Germinal center (tissue), 1 donor: ENCODE measurements at regions not wholly inside any gene's neighbourhood (a gene's known extent, or its start where the extent isn't known, plus 50 kb on each side); places are given as distances from the start of the nearest gene placed in this dataset.

Experiments
- DNase-seq: peaks from one replicate; pipeline ENCODE4 v3.0.0; 2012; ENCODE audit warnings: mixed read lengths, low spot score

DNA sequence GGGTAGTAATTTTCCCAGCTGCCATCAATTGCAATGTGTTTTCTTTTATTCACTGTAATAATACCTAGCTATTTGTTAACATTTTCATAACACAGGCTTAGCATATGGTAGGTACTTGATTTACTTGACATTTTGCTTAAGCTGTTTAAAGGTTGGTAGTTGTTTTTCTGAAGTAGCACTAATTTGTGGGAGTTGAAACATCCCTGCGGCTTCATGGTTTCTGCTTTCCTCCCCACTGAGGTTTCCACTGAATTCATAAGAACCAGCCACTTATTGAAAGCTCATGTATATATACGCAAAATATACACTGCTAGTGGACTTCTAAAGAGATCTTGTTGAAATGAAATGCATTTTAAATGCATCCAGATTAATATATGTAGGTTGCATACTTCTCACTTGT is 559.9 kb downstream of the TLE4 start:
- no peak for DNase-seq

GRCh38 chr9:80127920-80128319 is 556.2 kb downstream of the TLE4 start:
- no peak for DNase-seq

DNA sequence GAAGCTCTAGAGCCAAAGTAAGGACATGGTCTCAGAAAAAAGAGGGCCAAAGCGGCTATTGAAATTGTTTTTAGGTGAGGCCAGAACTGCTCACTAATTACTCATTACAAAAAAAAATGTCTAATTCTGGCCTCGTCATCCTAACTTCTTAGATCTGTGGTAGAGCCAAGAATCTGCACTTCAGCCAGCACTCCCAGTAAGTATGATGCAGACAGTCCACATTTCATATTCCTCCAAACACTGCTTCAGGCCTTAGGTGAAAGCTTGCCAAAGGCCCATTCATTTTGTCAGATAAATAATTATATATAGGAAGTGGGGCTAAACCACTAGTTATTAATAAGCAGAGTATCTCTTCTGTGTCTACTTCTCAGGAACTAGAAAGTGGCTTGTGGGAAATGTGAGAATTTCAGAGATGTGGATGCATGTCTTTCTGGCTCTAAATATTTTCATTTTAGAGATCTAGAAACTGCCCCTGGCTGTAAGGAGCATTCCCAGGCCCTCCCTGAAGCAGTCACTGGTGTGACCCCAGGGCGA is 554.0 kb downstream of the TLE4 start:
- no peak for DNase-seq

DNA sequence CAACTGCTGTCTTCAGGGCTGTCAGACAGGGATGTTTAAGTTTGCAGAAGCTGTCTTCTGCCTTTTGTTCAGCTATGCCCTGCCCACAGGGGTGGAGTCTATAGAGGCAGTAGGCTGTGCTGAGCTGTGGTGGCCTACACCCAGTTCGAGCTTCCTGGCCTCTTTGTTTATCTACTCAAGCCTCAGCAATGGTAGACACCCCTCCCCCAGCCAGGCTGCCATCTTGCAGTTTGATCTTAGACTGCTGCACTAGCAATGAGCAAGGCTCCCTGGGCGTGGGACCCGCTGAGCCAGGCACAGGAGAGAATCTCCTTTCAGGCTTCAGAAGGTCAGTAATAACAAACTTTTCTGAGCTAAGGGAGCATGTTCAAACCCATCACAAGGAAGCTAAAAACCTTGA is 545.3 kb downstream of the TLE4 start:
- DNase-seq = no peak

- no peak for DNase-seq
These were observed 542.5 kb downstream of the TLE4 start for GRCh38 chr9:80114241-80114640.

DNA sequence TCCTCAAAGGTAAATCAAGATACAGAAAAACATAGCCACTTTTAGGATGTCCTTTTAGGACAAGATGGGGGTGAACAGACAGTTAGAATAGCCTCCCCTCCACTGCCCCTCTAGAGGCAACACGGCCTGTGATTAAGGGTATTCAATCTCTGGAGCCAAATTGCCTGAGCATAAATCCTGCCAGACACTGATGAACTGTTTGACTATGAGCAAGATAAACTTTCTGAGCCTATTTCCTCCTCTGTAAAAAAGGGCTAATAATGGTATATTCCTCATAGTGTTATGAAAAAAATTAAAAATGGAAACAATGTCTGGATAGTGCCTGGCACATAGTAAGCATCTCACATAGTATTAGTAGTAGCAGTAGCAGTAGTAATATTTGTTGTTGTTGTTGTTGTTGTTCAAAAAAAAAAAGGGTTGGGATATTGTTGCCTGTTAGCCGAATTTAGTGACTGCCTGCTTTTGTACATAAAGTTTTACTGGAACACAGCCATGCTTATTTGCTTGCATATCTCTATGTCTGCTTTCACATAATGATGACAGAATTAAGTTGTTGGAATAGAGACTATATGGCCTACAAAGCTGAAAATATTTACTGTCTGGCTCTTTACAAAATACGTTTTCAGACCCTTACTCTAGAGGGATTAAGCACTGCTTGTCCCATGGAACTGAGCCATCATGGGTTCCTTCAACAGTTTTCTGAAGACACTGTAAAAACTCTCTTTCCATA is 536.3 kb downstream of the TLE4 start:
- no peak for DNase-seq

GRCh38 chr9:80097476-80097875 is 525.7 kb downstream of the TLE4 start:
- DNase-seq = no peak

- DNase-seq = no peak
These were observed 522.5 kb downstream of the TLE4 start for GRCh38 chr9:80094176-80094771.

- no peak for DNase-seq
These were observed 521.9 kb downstream of the TLE4 start for GRCh38 chr9:80093695-80094094.

DNA sequence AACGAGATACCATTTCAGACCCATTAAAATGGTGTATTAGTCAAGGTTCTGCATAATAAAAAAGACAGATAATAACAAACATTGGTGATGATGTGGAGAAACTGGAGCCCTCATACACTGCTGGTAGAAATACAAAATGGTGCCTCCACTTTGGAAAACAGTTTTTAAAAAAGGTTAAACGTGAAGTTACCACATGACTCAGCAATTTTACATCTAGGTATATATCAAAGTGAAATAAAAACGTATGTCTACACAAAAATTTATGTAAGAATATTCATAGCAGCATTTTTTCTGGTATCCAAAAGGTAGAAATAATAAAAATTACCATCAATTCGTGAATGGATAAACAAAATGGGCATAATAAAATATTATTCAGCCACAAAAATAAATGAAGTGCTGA is 519.8 kb downstream of the TLE4 start:
- no peak for DNase-seq

DNA sequence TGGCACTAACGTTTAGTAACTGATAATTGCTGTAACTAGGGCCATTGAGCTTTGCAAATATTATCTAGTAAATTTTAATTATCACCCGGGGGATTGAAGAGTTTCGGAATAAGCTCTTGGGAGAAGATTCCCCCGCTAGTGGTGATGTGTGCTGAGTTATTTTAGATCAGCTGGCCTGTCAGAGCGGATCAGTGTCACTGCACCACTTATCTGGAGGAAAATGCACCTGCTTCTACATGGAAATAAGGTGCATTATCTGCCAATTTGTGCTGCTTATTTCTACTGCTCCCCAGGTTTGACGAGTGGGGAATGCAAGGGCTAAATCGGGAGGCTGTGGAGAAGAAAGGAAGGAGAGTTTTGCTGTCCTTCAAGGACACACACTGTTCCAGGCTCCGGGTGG is 518.6 kb downstream of the TLE4 start:
- no peak for DNase-seq

DNA sequence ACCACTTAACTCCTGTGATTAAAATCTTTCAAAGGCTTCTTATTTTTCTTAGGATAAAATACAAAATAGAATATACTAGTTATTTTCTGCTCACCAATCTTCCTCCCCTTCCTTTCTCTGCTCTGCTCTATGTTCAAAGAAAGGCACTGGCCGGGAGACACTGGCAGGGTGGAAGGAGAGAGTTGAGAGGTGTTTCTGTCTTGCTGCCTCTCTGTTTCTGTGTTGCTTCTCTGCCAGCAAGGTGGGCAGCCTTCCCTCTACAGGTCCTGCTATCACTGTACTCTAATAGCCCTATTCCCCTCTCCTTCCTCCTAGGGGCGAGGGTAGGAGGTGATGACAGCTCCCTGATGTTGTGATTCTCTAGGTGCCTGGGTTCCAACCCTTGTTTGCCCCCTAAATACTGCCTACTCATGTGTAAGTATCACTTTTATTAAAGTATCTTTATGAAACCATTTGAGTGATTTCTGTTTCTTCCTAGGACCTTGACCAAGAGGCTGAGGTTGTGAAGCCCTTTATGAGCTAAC is 515.1 kb downstream of the TLE4 start:
- no peak for DNase-seq

DNA sequence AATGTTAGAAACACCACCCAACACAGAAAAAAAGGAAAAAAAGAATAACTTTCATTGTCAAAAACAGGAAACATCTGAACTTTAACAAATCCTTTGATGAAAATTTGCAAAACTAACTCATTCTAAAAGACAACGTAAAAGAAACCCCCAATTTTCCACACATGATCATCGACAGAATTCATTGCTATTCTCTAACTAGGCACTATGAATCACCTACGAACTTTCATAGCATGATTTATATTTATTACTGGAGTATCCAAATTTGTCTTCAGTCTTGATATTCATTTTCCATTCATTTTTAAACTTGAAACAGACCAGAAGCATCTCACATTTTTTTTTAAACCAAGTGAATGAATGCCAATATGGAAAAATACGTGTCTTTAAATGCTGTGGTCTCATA is 514.6 kb downstream of the TLE4 start:
- DNase-seq = no peak

- no peak for DNase-seq
These were observed 513.9 kb downstream of the TLE4 start for GRCh38 chr9:80085668-80086067.

DNA sequence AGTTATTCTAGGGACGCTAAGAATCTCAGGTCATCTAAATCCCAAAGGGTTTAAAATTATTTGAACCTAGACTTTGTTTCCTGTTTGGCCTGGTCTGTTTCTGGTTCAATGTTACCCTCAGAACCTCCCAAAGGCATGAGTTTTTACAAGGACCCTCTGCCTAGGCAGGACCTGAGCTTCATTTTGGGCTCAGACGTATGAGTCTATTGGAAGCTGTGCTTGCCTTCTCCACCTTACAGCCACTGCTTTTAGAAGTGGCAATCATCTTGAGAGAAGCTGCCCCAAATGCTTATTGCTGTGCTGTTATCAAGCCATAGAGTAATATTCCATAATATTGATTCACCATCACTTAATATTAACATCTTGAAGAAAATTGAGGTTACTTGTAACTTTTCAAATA is 510.4 kb downstream of the TLE4 start:
- no peak for DNase-seq

DNA sequence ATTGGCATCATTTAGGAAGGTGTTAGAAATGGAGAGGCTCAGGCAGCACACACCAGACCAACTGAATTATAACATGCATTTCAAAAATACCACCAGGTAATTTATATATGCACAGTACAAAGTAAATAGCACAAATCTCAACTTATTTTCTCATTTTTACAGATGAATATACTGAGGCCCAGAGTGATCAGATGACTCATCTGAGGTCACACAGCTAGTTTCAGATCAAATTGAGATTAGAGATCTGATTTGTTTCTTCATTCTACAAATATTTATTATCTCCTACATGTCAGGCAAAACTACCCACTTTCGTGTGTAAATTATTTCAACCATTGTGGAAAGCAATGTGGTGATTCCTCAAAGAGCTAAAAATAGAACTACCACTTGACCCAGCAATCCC is 507.1 kb downstream of the TLE4 start:
- DNase-seq = no peak

- DNase-seq = no peak
These were observed 505.3 kb downstream of the TLE4 start for GRCh38 chr9:80077059-80077458.

DNA sequence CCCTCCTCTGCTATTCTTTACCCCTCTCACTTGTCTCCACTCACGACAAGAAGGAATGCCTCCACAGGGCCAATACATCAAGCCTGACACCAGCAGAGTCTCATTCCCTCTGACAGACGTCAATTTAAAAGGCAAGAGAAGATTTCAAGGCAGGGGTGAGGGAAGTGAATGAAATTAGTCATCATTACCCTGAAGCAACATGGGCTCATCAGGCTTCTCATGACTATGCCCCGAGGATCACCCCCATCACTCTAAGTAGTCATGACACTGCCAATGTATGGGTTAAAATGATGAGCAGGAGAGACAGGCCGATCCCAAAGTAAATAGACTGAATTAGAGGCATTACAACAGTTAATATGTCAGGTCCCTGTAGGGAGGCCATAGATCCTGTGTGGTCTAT is 504.4 kb downstream of the TLE4 start:
- no peak for DNase-seq

GRCh38 chr9:80074439-80074838 is 502.7 kb downstream of the TLE4 start:
- no peak for DNase-seq

DNA sequence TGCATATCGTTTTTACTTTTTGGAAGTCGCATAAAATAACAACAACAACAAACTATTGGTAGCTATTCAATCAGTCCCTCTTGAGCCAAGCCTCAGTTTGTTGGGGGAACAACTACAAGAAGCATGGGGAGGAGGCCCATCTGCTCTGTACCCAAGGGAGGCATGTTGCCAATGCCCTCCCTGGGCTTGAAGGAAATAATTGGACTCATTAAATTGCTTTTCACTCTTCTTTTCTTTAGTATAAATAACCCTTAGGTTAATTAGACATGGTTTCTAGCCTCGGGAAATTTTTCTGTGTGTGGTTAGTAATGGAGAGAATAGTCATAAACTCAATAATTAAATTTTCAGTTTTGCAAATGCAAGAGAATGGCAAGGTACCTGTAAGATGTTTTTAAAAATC is 500.7 kb downstream of the TLE4 start:
- DNase-seq = no peak

DNA sequence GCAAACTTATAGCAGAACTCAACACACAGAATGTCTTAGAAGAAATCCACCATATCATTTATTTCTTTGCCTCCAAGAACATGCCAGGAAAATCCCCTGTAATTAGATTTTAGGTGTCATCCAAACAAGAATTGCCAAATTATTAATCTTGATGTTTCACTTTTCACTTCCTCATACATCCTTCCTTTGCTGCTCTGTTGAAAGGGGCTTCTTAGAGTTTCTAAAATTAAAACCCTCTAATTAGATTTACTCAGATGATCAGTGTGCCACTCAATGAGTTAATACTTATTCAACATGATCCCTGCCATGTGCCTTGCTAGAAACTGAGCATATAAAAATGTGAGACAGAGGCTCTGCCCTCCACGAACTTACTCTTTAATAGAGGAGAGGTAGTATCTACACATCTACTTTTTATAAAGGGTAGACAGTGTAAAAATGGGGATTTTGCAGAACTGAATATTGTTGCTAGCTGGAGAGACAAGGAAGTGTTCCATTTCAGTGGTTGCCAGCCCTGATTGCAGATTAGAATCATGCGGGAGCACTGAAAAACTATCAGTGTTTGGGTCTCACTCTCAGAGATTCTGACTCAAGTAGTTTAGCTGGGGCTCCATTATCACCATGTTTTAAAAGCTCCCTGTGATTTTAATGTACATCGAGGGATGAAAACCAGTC is 498.4 kb downstream of the TLE4 start:
- DNase-seq = peak; percentile 8

GRCh38 chr9:80066931-80067330 is 495.2 kb downstream of the TLE4 start:
- no peak for DNase-seq

DNA sequence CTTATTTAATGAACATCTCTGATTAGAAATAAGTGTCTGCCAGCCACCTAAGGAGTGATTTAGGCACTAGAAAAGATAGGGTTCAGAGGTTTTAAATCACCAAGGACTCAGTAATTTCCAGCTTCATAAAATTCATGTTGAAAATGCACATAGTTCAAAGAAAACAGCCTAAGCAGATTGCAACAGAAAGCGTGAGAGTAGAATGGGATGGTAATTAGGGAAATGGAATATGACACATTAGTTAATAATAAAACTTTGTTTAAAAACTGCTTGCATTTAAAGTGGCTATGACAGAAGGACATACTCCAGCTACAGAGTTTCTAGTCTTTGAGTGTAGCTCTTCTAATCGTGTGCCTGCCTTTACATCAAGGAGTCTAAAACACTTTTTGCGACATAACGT is 490.8 kb downstream of the TLE4 start:
- no peak for DNase-seq
